SK-N-SH (cell line): ENCODE measurements at regions not wholly inside any gene's neighbourhood (a gene's known extent, or its start where the extent isn't known, plus 50 kb on each side); places are given as distances from the start of the nearest gene placed in this dataset.

Experiments used
- CTCF ChIA-PET: fragments of 300-600, 350-600 bp; formaldehyde crosslinking; extraction: SDS; loops from one replicate; lab custom pipeline; 2021; lab: Yijun Ruan, JAX
- POLR2A ChIA-PET: fragments of 350-600 bp; sonication (Branson Sonifier 250); formaldehyde crosslinking; extraction: SDS; loops from one replicate; lab custom pipeline; 2020; ENCODE audit warnings: antibody characterized with exemption, inconsistent platforms; lab: Yijun Ruan, JAX
- DNase-seq: peaks from one replicate; pipeline ENCODE4 v3.0.0; 2012
- H2AFZ ChIP-seq: fragments of 200-600 bp; sonication (generic); 2 replicates; pipeline ENCODE4 v1.8.1; 2016; ENCODE audit warnings: antibody characterized with exemption, mild to moderate bottlenecking, low read depth
- H3F3A ChIP-seq: fragments of 200-600 bp; sonication (generic); replicated peaks from 2 replicates; pipeline ENCODE3; 2016; ENCODE audit warnings: antibody characterized with exemption, mild to moderate bottlenecking; ENCODE audit not compliant: insufficient read depth
- H3K27ac ChIP-seq, 2 experiments: fragments of 200-500 bp in 1 of 2; fragments of 200-600 bp in 1 of 2; sonication (Bioruptor generic) in 1 of 2; sonication (generic), shearing (Covaris generic) in 1 of 2; 2 replicates each; pipeline versions ENCODE4 v1.5.1 to v1.6.1; 2014 to 2016; ENCODE audit warnings: low read depth in 2 of 2, inconsistent platforms in 1 of 2, low read length in 1 of 2, mild to moderate bottlenecking in 1 of 2, mixed read lengths in 1 of 2
- H3K27me3 ChIP-seq: fragments of 200-600 bp; sonication (generic), shearing (Covaris generic); 2 replicates; pipeline ENCODE4 v1.6.1; 2016; ENCODE audit warnings: mixed run types; ENCODE audit not compliant: insufficient read depth
- H3K36me3 ChIP-seq, 2 experiments: fragments of 200-500 bp in 1 of 2; fragments of 200-600 bp in 1 of 2; sonication (Bioruptor generic) in 1 of 2; sonication (generic) in 1 of 2; replicated peaks in 1 of 2; 2 replicates each; pipeline versions ENCODE3 to v1.5.1; 2014 to 2016; ENCODE audit warnings: low read length in 1 of 2, mild to moderate bottlenecking in 1 of 2; ENCODE audit not compliant: insufficient read depth in 2 of 2, control insufficient read depth in 1 of 2
- H3K4me1 ChIP-seq, 2 experiments: fragments of 200-500 bp in 1 of 2; fragments of 200-600 bp in 1 of 2; sonication (Bioruptor generic) in 1 of 2; sonication (generic), shearing (Covaris generic) in 1 of 2; 2 replicates each; pipeline versions ENCODE4 v1.5.1 to v1.6.1; 2014 to 2016; ENCODE audit warnings: low read depth in 1 of 2, low read length in 1 of 2, mixed run types in 1 of 2; ENCODE audit not compliant: insufficient read depth in 2 of 2, control insufficient read depth in 1 of 2
- H3K4me2 ChIP-seq: fragments of 200-600 bp; sonication (generic), shearing (Covaris generic); 2 replicates; pipeline ENCODE4 v1.6.1; 2017; ENCODE audit warnings: mixed run types
- H3K4me3 ChIP-seq, 2 experiments: fragments of 200-500 bp in 1 of 2; fragments of 200-600 bp in 1 of 2; sonication (Bioruptor generic) in 1 of 2; sonication (generic), shearing (Covaris generic) in 1 of 2; 2 replicates each; pipeline versions ENCODE4 v1.5.1 to v1.8.1; 2014 to 2016; ENCODE audit warnings: low read depth in 2 of 2, inconsistent platforms in 1 of 2, low read length in 1 of 2, mild to moderate bottlenecking in 1 of 2, mixed read lengths in 1 of 2, moderate library complexity in 1 of 2
- H3K79me2 ChIP-seq: fragments of 200-600 bp; sonication (generic); 2 replicates; pipeline ENCODE4 v1.8.1; 2017; ENCODE audit warnings: mild to moderate bottlenecking; ENCODE audit not compliant: insufficient read depth
- H3K9ac ChIP-seq: fragments of 200-600 bp; sonication (generic); 2 replicates; pipeline ENCODE4 v1.6.1; 2017; ENCODE audit warnings: mixed run types
- H3K9me2 ChIP-seq: fragments of 200-600 bp; sonication (generic); 2 replicates; pipeline ENCODE4 v1.6.1; 2017; ENCODE audit warnings: mixed run types
- H3K9me3 ChIP-seq: fragments of 200-600 bp; sonication (generic); 2 replicates; pipeline ENCODE4 v1.6.1; 2017; ENCODE audit warnings: mixed run types, mild to moderate bottlenecking, moderate library complexity
- H4K20me1 ChIP-seq: fragments of 200-600 bp; sonication (generic); 2 replicates; pipeline ENCODE4 v1.6.1; 2017; ENCODE audit warnings: mild to moderate bottlenecking, mixed run types; ENCODE audit not compliant: insufficient read depth
- FOSL2 ChIP-seq: IDR thresholded peaks from 2 replicates; pipeline ENCODE4 v1.4.0; 2012; ENCODE audit warnings: low read depth, mild to moderate bottlenecking, moderate library complexity, borderline replicate concordance
- FOXM1 ChIP-seq: IDR thresholded peaks from 2 replicates; pipeline ENCODE4 v1.4.0; 2012; ENCODE audit warnings: low read depth, mild to moderate bottlenecking
- GABPA ChIP-seq: IDR thresholded peaks from 2 replicates; pipeline ENCODE4 v1.4.0; 2012; ENCODE audit warnings: low read depth, mild to moderate bottlenecking
- POLR2AphosphoS5 ChIP-seq: IDR thresholded peaks from 2 replicates; pipeline ENCODE4 v1.6.1; 2012; ENCODE audit warnings: low read depth, low read length
- RCOR1 ChIP-seq: fragments of 150-350 bp; IDR thresholded peaks from 2 replicates; pipeline ENCODE4 v1.6.1; 2017; ENCODE audit warnings: antibody characterized with exemption, low read length
- RFX5 ChIP-seq: IDR thresholded peaks from 2 replicates; pipeline ENCODE4 v1.6.1; 2012; ENCODE audit warnings: mild to moderate bottlenecking, improper control_type of control experiment, low read length
- RXRA ChIP-seq: IDR thresholded peaks from 2 replicates; pipeline ENCODE4 v1.4.0; 2012; ENCODE audit warnings: low read depth, mild to moderate bottlenecking, borderline replicate concordance
- TCF12 ChIP-seq: IDR thresholded peaks from 2 replicates; pipeline ENCODE4 v1.4.0; 2012
- YY1 ChIP-seq: IDR thresholded peaks from 2 replicates; pipeline ENCODE4 v1.4.0; 2012; ENCODE audit warnings: low read depth, mild to moderate bottlenecking
- WGBS: methylation state at CpG from one replicate; pipeline ENCODE4 v1.1.6; 2017; ENCODE audit warnings: low lambda C conversion rate; 5-methylcytosine and 5-hydroxymethylcytosine counted together
- TF ChIP-seq, protein P1 (sequence below): IDR thresholded peaks from 2 replicates; pipeline ENCODE4 v1.6.1; 2012; ENCODE audit warnings: mild to moderate bottlenecking, low read depth, low read length, moderate library complexity
- TF ChIP-seq, protein P2 (sequence below): IDR thresholded peaks from 2 replicates; pipeline ENCODE4 v1.4.0; 2012; ENCODE audit warnings: low read depth, borderline replicate concordance
- TF ChIP-seq, protein P3 (sequence below): IDR thresholded peaks from 2 replicates; pipeline ENCODE4 v1.4.0; 2012; ENCODE audit warnings: low read depth, borderline replicate concordance
- TF ChIP-seq, protein P4 (sequence below): fragments of 150-350 bp; IDR thresholded peaks from 2 replicates; pipeline ENCODE4 v1.6.1; 2016; ENCODE audit warnings: mild to moderate bottlenecking, low read depth, low read length
- TF ChIP-seq, protein P5 (sequence below): fragments of 200-600 bp; sonication (generic); IDR thresholded peaks from 2 replicates; pipeline ENCODE4 v1.6.1; 2017; ENCODE audit warnings: antibody characterized with exemption, mild to moderate bottlenecking, moderate library complexity

DNA sequence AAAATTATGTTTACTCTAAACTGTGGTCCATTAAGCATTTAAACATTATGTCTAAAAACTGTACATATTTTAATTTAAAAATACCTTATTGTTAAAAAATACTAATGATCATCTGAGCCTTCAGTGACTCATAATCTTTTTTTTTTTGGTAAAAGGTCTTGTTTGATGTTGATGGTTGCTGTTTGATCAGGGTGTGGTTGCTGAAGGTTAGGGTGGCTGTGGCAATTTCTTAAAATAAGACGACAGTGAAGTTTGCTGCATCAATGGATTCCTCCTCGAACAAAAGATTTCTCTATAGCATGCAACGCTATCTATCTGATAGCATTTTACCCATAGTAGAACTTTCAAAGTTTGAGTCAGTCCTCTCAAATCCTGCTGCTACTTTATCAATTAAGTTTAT, 180.0 kb upstream of the AHR start:
- WGBS, result 11% methylated on average over 3 of the region's 3 CpGs
- Histone ChIP-seq H4K20me1 (no peaks in the 10 kb centered on the region), H3K4me3 (no peak overlapping the region), H3F3A (no peaks in the 10 kb centered on the region), H3K4me1 (no peaks in the 10 kb centered on the region), H3K27me3 (no peaks in the 10 kb centered on the region; the same call in 1 of the 2 replicates), H3K9ac (no peak overlapping the region), H3K36me3 (no peaks in the 10 kb centered on the region), H2AFZ (no peak overlapping the region), H3K79me2 (no peaks in the 10 kb centered on the region), H3K27ac (no peak overlapping the region), H3K9me3 (no peaks in the 10 kb centered on the region), H3K9me2 (0 out of 2 replicates have a peak, but pooled peaks cover 7% of the 10 kb centered on the region), H3K4me2 (no peak overlapping the region)
- no peak for TF ChIP-seq RCOR1
- TF ChIP-seq, protein P1, sequence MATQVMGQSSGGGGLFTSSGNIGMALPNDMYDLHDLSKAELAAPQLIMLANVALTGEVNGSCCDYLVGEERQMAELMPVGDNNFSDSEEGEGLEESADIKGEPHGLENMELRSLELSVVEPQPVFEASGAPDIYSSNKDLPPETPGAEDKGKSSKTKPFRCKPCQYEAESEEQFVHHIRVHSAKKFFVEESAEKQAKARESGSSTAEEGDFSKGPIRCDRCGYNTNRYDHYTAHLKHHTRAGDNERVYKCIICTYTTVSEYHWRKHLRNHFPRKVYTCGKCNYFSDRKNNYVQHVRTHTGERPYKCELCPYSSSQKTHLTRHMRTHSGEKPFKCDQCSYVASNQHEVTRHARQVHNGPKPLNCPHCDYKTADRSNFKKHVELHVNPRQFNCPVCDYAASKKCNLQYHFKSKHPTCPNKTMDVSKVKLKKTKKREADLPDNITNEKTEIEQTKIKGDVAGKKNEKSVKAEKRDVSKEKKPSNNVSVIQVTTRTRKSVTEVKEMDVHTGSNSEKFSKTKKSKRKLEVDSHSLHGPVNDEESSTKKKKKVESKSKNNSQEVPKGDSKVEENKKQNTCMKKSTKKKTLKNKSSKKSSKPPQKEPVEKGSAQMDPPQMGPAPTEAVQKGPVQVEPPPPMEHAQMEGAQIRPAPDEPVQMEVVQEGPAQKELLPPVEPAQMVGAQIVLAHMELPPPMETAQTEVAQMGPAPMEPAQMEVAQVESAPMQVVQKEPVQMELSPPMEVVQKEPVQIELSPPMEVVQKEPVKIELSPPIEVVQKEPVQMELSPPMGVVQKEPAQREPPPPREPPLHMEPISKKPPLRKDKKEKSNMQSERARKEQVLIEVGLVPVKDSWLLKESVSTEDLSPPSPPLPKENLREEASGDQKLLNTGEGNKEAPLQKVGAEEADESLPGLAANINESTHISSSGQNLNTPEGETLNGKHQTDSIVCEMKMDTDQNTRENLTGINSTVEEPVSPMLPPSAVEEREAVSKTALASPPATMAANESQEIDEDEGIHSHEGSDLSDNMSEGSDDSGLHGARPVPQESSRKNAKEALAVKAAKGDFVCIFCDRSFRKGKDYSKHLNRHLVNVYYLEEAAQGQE, result no peak
- TF ChIP-seq RXRA, result no peak
- no peak for TF ChIP-seq FOXM1
- TF ChIP-seq RFX5, result no peak
- TF ChIP-seq, protein P2, sequence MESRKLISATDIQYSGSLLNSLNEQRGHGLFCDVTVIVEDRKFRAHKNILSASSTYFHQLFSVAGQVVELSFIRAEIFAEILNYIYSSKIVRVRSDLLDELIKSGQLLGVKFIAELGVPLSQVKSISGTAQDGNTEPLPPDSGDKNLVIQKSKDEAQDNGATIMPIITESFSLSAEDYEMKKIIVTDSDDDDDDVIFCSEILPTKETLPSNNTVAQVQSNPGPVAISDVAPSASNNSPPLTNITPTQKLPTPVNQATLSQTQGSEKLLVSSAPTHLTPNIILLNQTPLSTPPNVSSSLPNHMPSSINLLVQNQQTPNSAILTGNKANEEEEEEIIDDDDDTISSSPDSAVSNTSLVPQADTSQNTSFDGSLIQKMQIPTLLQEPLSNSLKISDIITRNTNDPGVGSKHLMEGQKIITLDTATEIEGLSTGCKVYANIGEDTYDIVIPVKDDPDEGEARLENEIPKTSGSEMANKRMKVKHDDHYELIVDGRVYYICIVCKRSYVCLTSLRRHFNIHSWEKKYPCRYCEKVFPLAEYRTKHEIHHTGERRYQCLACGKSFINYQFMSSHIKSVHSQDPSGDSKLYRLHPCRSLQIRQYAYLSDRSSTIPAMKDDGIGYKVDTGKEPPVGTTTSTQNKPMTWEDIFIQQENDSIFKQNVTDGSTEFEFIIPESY, result no peak
- TF ChIP-seq, protein P3, sequence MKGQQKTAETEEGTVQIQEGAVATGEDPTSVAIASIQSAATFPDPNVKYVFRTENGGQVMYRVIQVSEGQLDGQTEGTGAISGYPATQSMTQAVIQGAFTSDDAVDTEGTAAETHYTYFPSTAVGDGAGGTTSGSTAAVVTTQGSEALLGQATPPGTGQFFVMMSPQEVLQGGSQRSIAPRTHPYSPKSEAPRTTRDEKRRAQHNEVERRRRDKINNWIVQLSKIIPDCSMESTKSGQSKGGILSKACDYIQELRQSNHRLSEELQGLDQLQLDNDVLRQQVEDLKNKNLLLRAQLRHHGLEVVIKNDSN, result no peak
- TF ChIP-seq, protein P4, sequence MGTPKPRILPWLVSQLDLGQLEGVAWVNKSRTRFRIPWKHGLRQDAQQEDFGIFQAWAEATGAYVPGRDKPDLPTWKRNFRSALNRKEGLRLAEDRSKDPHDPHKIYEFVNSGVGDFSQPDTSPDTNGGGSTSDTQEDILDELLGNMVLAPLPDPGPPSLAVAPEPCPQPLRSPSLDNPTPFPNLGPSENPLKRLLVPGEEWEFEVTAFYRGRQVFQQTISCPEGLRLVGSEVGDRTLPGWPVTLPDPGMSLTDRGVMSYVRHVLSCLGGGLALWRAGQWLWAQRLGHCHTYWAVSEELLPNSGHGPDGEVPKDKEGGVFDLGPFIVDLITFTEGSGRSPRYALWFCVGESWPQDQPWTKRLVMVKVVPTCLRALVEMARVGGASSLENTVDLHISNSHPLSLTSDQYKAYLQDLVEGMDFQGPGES, result no peak
- no peak for TF ChIP-seq TCF12
- TF ChIP-seq, protein P5, sequence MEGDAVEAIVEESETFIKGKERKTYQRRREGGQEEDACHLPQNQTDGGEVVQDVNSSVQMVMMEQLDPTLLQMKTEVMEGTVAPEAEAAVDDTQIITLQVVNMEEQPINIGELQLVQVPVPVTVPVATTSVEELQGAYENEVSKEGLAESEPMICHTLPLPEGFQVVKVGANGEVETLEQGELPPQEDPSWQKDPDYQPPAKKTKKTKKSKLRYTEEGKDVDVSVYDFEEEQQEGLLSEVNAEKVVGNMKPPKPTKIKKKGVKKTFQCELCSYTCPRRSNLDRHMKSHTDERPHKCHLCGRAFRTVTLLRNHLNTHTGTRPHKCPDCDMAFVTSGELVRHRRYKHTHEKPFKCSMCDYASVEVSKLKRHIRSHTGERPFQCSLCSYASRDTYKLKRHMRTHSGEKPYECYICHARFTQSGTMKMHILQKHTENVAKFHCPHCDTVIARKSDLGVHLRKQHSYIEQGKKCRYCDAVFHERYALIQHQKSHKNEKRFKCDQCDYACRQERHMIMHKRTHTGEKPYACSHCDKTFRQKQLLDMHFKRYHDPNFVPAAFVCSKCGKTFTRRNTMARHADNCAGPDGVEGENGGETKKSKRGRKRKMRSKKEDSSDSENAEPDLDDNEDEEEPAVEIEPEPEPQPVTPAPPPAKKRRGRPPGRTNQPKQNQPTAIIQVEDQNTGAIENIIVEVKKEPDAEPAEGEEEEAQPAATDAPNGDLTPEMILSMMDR, result no peak
- TF ChIP-seq YY1, result no peak
- no peak for TF ChIP-seq POLR2AphosphoS5
- TF ChIP-seq FOSL2, result no peak
- TF ChIP-seq GABPA, result no peak
- POLR2A ChIA-PET, result no interaction called here
- CTCF ChIA-PET, result no interaction called here
- no peak for DNase-seq
